ACHN (cell line): ENCODE measurements at regions not wholly inside any gene's neighbourhood (a gene's known extent, or its start where the extent isn't known, plus 50 kb on each side); places are given as distances from the start of the nearest gene placed in this dataset.
"Not testable (repeated sequence)": the region's sequence is repeated elsewhere in the genome, so short reads cannot be mapped to it uniquely, and the experiment has no call there.

Experiments
- DNase-seq: peaks from one replicate; pipeline ENCODE4 v3.0.0-alpha.2; 2015
- in situ Hi-C: cut with HindIII; loops from 2 replicates; pipeline ENCODE4 v1.10.0; 2017; ENCODE audit warnings: low sequenced_read_pairs, low pct_ligation_motif_present, low pct_unique_long_range_greater_than_20kb

DNA sequence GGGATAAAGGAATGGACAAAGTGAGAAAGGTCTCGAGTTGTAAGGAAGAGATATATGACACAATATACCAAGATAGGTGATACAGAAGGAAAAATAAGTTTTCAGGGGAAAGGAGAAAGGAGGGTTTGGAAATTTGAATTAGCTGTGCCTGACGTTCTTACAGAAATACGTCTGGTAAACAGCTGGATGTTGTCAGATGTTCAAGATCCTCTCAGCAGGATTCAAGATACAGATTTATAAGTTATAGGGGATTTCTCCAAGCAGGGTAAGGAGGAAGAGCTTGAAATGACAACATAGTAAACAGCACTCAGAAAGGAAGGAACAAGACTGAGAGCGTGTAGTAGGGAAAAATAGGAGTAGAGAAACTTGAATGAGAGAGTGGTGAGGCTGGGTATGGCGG, 1184.1 kb downstream of the TYW1 start:
- in situ Hi-C loops = no loop called here
- DNase-seq = no peak

GRCh38 chr7:68183176-68183575, 1186.5 kb downstream of the TYW1 start:
- in situ Hi-C loops = no loop called here
- DNase-seq = no peak

DNA sequence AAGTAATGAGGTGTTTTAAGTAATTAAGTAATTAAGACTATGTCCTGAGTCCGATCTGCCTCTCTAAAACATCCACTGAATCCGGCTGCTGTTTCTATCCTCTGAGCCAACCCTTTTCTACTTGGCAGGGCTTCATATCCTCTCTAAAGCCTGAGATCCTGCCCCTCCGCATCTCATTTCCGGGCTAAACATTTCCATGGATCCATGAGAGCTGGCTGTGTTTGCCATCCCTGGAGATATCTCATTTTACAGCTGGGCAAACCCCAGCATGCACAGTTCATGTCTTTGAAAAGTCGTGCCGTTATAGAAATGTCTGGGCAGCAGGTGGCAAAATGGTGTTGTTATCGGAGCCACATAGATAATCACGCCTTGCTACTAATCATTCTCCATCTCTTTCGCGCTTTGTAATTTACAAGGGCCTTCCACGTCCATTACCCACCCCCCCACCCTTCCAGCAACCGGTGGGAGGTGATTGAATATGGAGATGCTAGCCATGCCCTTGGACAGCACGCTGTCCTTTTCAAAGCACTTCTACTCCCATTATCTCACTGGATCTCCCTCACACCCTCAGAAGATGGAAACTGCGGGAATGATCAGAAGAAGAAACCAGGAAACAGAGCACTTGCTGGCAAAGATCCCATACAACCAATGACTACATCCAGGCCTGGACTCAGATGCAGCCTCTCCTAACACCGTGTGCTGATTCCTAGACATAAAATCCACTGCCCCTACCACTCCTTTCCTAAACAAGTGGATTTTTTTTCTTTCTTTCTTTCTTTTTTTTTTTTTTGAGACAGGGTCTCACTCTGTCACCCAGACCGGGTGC, 1189.2 kb downstream of the TYW1 start:
- no peak for DNase-seq
- in situ Hi-C loops = no loop called here

DNA sequence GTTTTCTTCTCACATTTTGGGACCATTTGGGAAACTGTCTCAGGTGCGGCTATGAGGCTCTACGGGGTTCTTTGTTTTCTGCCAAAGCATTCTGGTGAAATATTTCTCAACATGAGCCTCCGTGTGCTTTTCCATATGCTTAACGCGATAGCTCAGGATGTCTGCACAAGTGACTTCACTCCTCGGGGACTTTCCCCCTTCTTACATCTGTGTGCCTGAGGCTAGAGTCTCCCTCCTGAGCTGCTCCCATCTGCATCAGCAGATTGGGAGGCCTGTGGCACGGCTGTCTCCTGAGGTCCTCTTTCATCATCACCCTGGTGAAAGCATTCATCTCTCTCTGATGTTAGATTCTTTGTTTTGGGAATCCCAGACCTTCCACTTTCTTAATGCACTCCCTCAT, 1190.9 kb downstream of the TYW1 start:
- in situ Hi-C loops = no loop called here
- no peak for DNase-seq

GRCh38 chr7:68192941-68193340, 1196.3 kb downstream of the TYW1 start:
- in situ Hi-C loops = no loop called here

DNA sequence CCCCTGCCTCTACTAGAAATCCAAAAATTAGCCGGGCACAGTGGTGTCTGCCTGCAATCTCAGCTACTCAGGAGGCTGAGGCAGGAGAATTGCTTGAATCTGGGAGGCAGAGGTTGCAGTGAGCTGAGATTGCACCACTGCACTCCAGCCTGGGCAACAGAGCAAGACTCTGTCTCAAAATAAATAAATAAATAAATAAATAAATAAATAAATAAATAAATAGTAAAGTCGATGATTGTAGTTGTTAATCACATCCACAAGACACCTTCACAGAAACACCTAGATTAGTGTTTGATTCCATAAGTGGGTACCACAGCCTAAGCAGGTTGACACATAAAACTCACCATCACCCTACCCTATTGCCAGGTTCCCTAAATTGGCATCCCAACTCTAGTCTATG, 1199.0 kb downstream of the TYW1 start:
- DNase-seq, in situ Hi-C loops: not testable (repeated sequence)

More at GRCh38 chr7:68192941-68193340, 1196.3 kb downstream of the TYW1 start:
- no peak for DNase-seq

DNA sequence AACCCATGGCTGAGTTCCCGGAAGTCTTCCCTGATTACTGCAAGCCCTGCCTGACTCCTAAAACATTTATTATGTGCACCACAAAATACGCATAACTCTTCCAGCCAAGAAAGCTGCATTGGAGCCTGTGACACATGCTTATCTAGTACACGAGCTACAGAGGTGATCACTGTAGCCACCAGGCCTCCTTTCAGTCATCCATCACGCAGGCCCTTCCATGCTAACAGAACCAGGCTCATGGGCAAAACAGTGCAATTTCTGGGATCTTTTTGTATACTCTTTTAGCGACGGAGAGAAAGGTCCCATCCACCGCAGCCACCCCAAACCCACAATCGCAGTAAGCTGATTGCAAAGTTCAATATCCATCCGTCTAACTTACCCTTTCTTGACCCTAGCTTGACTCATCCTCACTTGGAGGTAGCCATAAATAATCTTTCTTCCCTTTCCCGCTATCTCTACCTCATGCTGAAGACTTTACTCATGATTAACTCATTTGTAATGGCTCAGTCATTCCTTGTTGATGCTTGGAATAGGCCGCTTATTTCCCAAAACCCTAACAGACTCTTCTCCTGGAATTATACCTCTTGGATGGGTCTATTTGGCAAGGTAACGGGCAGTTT, 1203.5 kb downstream of the TYW1 start:
- in situ Hi-C loops = no loop called here
- no peak for DNase-seq

GRCh38 chr7:68203251-68203650, 1206.6 kb downstream of the TYW1 start:
- in situ Hi-C loops = no loop called here
- no peak for DNase-seq

- DNase-seq = no peak
- in situ Hi-C loops = no loop called here
Measured at GRCh38 chr7:68205826-68206225, 1209.2 kb downstream of the TYW1 start.

GRCh38 chr7:68206946-68207485, 1210.4 kb downstream of the TYW1 start:
- in situ Hi-C loops = no loop called here

DNA sequence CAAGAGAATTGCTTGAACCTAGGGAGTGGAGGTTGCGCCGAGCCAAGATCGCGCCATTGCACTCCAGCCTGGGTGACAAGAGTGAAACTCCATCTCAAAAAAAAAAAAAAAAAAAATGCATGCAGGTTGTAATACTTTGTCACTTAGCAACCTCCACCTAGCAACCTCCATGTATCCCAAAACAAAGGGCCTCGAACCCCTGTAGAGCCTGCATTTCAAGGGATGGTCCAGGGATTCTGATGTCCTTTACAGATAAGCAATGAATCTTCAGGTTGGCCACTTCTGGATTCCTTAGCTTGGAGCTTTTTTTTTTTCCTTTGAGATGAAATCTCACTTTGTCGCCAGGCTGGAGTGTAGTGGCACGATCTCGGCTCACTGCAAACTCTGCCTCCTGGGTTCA, 1211.0 kb downstream of the TYW1 start:
- in situ Hi-C loops = no loop called here
- no peak for DNase-seq

More at GRCh38 chr7:68206946-68207485, 1210.4 kb downstream of the TYW1 start:
- no peak for DNase-seq

GRCh38 chr7:68209486-68209885, 1212.9 kb downstream of the TYW1 start:
- in situ Hi-C loops = no loop called here
- DNase-seq = no peak

DNA sequence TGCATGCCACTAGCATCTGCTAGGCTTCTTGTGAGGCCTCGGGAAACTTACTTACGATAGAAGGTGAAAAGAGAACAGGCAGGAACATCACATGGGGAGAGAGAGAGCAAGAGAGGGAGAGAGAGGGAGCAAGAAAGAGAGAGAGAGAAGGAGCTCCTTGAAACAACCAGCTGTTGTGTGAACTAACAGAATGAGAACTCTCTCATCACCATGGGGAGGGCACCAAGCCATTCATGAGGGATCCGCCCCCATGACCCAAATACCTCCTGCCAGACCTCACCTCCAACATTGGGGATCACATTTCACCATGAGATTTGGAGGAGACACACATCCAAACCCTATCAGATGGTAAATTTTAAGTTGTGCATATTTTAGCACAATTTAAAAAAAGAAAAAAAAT, 1217.2 kb downstream of the TYW1 start:
- in situ Hi-C loops = no loop called here
- no peak for DNase-seq

DNA sequence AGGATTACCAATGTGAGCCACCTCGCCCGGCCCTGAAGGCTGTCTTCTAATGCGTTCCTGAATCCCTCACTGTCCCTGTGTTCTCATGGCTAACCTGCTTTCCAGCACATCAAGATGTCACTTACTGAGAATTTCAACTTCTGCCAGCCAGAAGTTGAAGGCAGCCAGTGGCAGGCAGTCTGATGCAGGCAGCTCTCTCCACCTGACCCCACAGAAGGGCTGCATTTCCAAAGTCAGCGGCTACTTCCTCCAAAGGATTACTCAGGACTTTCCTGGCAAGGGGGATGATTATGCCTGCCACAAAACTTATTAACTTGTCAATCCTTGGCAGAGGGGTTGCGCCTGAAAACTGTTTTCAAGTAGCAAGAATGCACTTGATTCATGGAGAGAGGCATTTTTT, 1219.4 kb downstream of the TYW1 start:
- in situ Hi-C loops = no loop called here
- DNase-seq = no peak

DNA sequence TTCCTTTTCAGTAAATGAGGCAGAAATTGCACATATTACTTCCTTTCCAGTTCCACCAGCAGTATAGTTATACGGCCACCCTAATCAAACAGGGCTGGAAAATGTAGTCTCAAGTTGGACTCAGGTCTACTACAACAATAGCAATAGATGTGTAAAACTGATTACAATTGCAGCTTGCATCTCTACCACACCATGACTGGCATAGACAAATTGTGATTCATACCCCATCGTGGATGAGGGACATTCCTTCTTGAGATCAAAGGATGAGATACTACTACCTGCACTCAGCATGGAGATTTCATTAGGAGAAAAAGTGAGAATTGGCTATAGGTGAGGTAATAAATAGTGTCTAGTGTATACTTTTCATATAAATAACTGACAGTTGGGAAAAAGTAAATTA, 1220.8 kb downstream of the TYW1 start:
- in situ Hi-C loops = no loop called here
- DNase-seq = no peak

GRCh38 chr7:68218461-68218860, 1221.8 kb downstream of the TYW1 start:
- no peak for DNase-seq
- in situ Hi-C loops = no loop called here

DNA sequence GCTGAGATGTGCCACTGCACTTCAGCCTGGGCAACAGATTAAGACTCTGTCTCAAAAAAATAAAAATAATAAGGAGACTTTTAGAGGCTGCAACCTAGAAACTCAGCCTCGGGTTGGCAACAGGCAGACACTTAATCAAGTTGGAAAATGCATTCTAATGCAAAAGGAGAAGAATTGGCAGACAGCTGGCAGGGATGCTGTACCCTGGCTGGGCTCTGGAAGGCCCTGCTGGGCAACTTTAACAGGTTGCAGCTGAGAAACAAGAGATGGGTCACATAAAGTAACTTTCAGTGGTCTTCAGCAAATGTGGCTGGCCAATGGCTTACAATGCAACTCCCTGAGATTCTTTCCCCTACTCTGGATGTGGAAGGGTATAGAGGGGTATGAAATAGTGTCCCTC, 1225.7 kb downstream of the TYW1 start:
- in situ Hi-C loops = no loop called here
- no peak for DNase-seq

- DNase-seq = no peak
- in situ Hi-C loops = no loop called here
Measured at GRCh38 chr7:68224041-68224741, 1227.6 kb downstream of the TYW1 start.

DNA sequence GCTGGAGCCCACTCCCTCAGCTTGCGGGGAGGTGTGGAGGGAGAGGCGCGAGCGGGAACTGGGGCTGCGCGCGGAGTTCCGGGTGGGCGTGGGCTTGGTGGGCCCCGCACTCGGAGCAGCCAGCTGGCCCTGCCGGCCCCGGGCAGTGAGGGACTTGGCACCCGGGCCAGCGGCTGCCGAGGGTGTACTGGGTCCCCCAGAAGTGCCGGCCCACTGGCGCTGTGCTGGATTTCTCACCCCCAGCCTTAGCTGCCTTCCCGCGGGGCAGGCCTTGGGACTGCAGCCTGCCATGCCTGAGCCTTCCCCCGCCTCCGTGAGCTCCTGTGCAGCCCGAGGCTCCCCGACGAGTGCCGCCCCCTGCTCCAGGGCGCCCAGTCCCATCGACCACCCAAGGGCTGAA, 1234.4 kb downstream of the TYW1 start:
- in situ Hi-C loops, DNase-seq: not testable (repeated sequence)
